ENCODE measurements at regions not wholly inside any gene's neighbourhood (a gene's known extent, or its start where the extent isn't known, plus 50 kb on each side); places are given as distances from the start of the nearest gene placed in this dataset.

DNA sequence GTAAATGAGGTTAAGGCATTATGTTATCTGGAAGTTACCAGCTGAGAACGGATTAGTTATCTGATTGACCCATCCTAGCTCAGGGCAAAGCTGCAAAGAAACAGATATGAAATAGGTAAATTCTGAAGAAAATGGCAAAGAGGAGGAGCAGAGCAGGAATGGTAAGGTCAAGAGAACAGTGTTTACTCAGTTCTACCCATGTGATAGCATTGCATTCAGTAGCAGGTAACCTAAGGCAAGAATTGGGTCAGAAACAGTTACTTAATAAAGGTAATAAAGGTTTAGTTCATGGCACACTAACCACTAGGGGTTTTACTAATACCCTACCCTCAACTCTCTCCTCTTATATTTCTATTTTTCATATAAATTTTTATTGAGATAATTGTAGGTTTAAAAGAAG, 224.8 kb downstream of the ASCL1 start:
- TF ChIP-seq, protein P1, sequence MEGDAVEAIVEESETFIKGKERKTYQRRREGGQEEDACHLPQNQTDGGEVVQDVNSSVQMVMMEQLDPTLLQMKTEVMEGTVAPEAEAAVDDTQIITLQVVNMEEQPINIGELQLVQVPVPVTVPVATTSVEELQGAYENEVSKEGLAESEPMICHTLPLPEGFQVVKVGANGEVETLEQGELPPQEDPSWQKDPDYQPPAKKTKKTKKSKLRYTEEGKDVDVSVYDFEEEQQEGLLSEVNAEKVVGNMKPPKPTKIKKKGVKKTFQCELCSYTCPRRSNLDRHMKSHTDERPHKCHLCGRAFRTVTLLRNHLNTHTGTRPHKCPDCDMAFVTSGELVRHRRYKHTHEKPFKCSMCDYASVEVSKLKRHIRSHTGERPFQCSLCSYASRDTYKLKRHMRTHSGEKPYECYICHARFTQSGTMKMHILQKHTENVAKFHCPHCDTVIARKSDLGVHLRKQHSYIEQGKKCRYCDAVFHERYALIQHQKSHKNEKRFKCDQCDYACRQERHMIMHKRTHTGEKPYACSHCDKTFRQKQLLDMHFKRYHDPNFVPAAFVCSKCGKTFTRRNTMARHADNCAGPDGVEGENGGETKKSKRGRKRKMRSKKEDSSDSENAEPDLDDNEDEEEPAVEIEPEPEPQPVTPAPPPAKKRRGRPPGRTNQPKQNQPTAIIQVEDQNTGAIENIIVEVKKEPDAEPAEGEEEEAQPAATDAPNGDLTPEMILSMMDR (IDR thresholded peaks at IDR 0.05) = no peak
- no peak for TF ChIP-seq POLR2AphosphoS5 (IDR thresholded peaks at IDR 0.05)
- no peak for TF ChIP-seq POLR2A (IDR thresholded peaks at IDR 0.05)
- TF ChIP-seq EP300 (IDR thresholded peaks at IDR 0.05; ENCODE audit: low read depth) = no peak
